ENCODE measurements at regions not wholly inside any gene's neighbourhood (a gene's known extent, or its start where the extent isn't known, plus 50 kb on each side); places are given as distances from the start of the nearest gene placed in this dataset.

GRCh38 chr20:48069596-48069995 is 284.3 kb upstream of the SULF2 start:
- no peak for TF ChIP-seq EZH2phosphoT487 (IDR thresholded peaks at IDR 0.05; ENCODE audit: low read depth)
- no peak for TF ChIP-seq CTCF (IDR thresholded peaks at IDR 0.05; ENCODE audit: low read depth, low read length)
